ENCODE measurements at regions not wholly inside any gene's neighbourhood (a gene's known extent, or its start where the extent isn't known, plus 50 kb on each side); places are given as distances from the start of the nearest gene placed in this dataset.

GRCh38 chr4:181792641-181793040, 450.6 kb upstream of the TENM3 start:
- TF ChIP-seq GABPA (IDR thresholded peaks at IDR 0.05; ENCODE audit: low read depth) (no peak), CTCF (IDR thresholded peaks at IDR 0.05 in 2 of 3, conservative IDR thresholded peaks at IDR 0.05 in 1 of 3; ENCODE audit: control insufficient read depth in 2 of 3, extremely low read depth in 1 of 3, insufficient read depth in 1 of 3, low read depth in 3 of 3, low read length in 3 of 3) (no peak), NFYB (IDR thresholded peaks at IDR 0.05; ENCODE audit: insufficient read depth, low read depth, low read length) (no peak), EZH2 (IDR thresholded peaks at IDR 0.05; ENCODE audit: borderline replicate concordance, control insufficient read depth, low read depth, low read length) (no peak), JUND (IDR thresholded peaks at IDR 0.05; ENCODE audit: low read depth, low read length) (no peak), ZNF207 (IDR thresholded peaks at IDR 0.05; ENCODE audit: borderline replicate concordance) (no peak), HDGF (IDR thresholded peaks at IDR 0.05) (no peak), BCLAF1 (IDR thresholded peaks at IDR 0.05) (no peak)

All from GM12878 (cell line).